ENCODE measurements at regions not wholly inside any gene's neighbourhood (a gene's known extent, or its start where the extent isn't known, plus 50 kb on each side); places are given as distances from the start of the nearest gene placed in this dataset.

DNA sequence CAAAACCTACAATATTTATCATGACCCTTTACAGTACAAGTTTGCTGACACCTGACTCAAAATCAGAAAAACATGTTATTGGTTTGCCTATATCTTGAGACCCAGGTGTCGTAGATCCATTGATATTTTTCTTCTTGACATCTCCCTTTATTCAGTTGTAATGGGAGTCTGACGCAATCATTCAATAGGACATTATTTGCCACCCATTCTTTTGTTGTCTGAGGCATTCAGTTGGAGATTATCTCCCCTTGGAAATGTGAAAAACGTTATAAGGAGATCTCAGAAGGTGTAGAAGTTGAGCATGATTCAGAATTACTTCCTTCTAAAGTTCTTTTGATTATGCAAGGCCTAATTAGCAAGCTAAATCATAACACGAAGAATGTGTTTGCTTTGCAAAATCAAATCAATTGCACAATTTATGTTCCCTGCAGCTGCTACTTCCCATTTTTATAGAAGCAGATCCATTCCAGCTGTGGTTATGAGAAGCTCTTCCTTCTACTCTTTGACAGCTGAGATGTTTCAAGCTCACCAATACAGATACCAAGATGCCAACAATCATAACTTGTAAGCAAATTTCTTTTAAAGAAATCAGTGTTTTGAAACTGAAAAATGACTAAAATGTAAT is 228.2 kb upstream of the SYT1 start:
- TF ChIP-seq, protein P1, sequence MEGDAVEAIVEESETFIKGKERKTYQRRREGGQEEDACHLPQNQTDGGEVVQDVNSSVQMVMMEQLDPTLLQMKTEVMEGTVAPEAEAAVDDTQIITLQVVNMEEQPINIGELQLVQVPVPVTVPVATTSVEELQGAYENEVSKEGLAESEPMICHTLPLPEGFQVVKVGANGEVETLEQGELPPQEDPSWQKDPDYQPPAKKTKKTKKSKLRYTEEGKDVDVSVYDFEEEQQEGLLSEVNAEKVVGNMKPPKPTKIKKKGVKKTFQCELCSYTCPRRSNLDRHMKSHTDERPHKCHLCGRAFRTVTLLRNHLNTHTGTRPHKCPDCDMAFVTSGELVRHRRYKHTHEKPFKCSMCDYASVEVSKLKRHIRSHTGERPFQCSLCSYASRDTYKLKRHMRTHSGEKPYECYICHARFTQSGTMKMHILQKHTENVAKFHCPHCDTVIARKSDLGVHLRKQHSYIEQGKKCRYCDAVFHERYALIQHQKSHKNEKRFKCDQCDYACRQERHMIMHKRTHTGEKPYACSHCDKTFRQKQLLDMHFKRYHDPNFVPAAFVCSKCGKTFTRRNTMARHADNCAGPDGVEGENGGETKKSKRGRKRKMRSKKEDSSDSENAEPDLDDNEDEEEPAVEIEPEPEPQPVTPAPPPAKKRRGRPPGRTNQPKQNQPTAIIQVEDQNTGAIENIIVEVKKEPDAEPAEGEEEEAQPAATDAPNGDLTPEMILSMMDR (IDR thresholded peaks at IDR 0.05): no peak
- no peak for TF ChIP-seq ZFX (IDR thresholded peaks at IDR 0.05; ENCODE audit: borderline replicate concordance)

Measured in 22Rv1 (cell line).